ENCODE measurements at regions not wholly inside any gene's neighbourhood (a gene's known extent, or its start where the extent isn't known, plus 50 kb on each side); places are given as distances from the start of the nearest gene placed in this dataset.

- no peak for TF ChIP-seq CTCF (IDR thresholded peaks at IDR 0.05; ENCODE audit: low read depth, low read length)
- no peak overlapping the region for H3K4me3 ChIP-seq (ENCODE audit: low read depth, low read length)
Observed at GRCh38 chrX:5057786-5058185, 1170.9 kb downstream of the NLGN4X start.

GRCh38 chrX:5054852-5055251 is 1173.8 kb downstream of the NLGN4X start:
- no peak overlapping the region for H3K4me3 ChIP-seq (ENCODE audit: low read depth, low read length)
- TF ChIP-seq CTCF (IDR thresholded peaks at IDR 0.05; ENCODE audit: low read depth, low read length), result no peak

GRCh38 chrX:5051831-5052491 is 1176.7 kb downstream of the NLGN4X start:
- no peak for TF ChIP-seq CTCF (IDR thresholded peaks at IDR 0.05; ENCODE audit: low read depth, low read length)

GRCh38 chrX:5042563-5042962 is 1186.1 kb downstream of the NLGN4X start:
- TF ChIP-seq CTCF (IDR thresholded peaks at IDR 0.05; ENCODE audit: low read depth, low read length), result no peak
- no peak overlapping the region for H3K4me3 ChIP-seq (ENCODE audit: low read depth, low read length)

More at GRCh38 chrX:5051831-5052491, 1176.7 kb downstream of the NLGN4X start:
- no peak overlapping the region for H3K4me3 ChIP-seq (ENCODE audit: low read depth, low read length)

GRCh38 chrX:5031792-5032191 is 1196.9 kb downstream of the NLGN4X start:
- H3K4me3 ChIP-seq (ENCODE audit: low read depth, low read length), result no peak overlapping the region
- TF ChIP-seq CTCF (IDR thresholded peaks at IDR 0.05; ENCODE audit: low read depth, low read length), result no peak

GRCh38 chrX:5015451-5015850 is 1213.2 kb downstream of the NLGN4X start:
- no peak for TF ChIP-seq CTCF (IDR thresholded peaks at IDR 0.05; ENCODE audit: low read depth, low read length)
- H3K4me3 ChIP-seq (ENCODE audit: low read depth, low read length), result no peak overlapping the region

- no peak overlapping the region for H3K4me3 ChIP-seq (ENCODE audit: low read depth, low read length)
- no peak for TF ChIP-seq CTCF (IDR thresholded peaks at IDR 0.05; ENCODE audit: low read depth, low read length)
Observed at GRCh38 chrX:4994855-4995254, 1233.8 kb downstream of the NLGN4X start.

Data from WI38 (cell line).